HepG2 (cell line): ENCODE measurements at regions not wholly inside any gene's neighbourhood (a gene's known extent, or its start where the extent isn't known, plus 50 kb on each side); places are given as distances from the start of the nearest gene placed in this dataset.
A peak's percentile ranks its signal among the peaks of the same experiment; 100 is the strongest.

Source experiments
- CTCF ChIP-seq: sonication (generic); formaldehyde crosslinking; IDR thresholded peaks from 2 replicates; pipeline ENCODE4 v1.5.0; 2020; ENCODE audit warnings: mild to moderate bottlenecking, missing genetic modification reagents, moderate library complexity
- FOXO1 ChIP-seq: sonication (generic); formaldehyde crosslinking; IDR thresholded peaks from 2 replicates; pipeline ENCODE4 v1.4.0; 2020; ENCODE audit warnings: missing genetic modification reagents
- HIVEP1 ChIP-seq: sonication (generic); formaldehyde crosslinking; IDR thresholded peaks from 2 replicates; pipeline ENCODE4 v1.4.0; 2020; ENCODE audit warnings: mild to moderate bottlenecking, missing genetic modification reagents
- JDP2 ChIP-seq: sonication (generic); formaldehyde crosslinking; IDR thresholded peaks from 2 replicates; pipeline ENCODE4 v1.8.1; 2022; ENCODE audit warnings: missing genetic modification reagents, borderline replicate concordance
- KDM2A ChIP-seq: sonication (generic); formaldehyde crosslinking; IDR thresholded peaks from 2 replicates; pipeline ENCODE4 v1.4.0; 2020; ENCODE audit warnings: low read depth, missing genetic modification reagents, borderline replicate concordance
- MYC ChIP-seq: sonication (generic); formaldehyde crosslinking; IDR thresholded peaks from 2 replicates; pipeline ENCODE4 v1.9.0; 2021; ENCODE audit warnings: missing genetic modification reagents, borderline replicate concordance
- NRL ChIP-seq: sonication (generic); formaldehyde crosslinking; IDR thresholded peaks from 2 replicates; pipeline ENCODE4 v1.5.0; 2020; ENCODE audit warnings: missing genetic modification reagents, mild to moderate bottlenecking, moderate library complexity, borderline replicate concordance
- SMC3 ChIP-seq: IDR thresholded peaks from 2 replicates; pipeline ENCODE4 v1.6.1; 2011; ENCODE audit warnings: low read length, improper control_type of control experiment
- SP5 ChIP-seq: IDR thresholded peaks from 2 replicates; pipeline ENCODE4 v1.6.1; 2016; ENCODE audit warnings: low read depth, borderline replicate concordance
- STAG1 ChIP-seq: sonication (generic); formaldehyde crosslinking; IDR thresholded peaks from 2 replicates; pipeline ENCODE4 v1.4.0; 2020; ENCODE audit warnings: missing genetic modification reagents
- SUZ12 ChIP-seq: fragments of 150-350 bp; IDR thresholded peaks from 2 replicates; pipeline ENCODE4 v1.6.1; 2014; ENCODE audit warnings: low read depth, low read length
- ZMYM4 ChIP-seq: sonication (generic); formaldehyde crosslinking; IDR thresholded peaks from 2 replicates; pipeline ENCODE4 v1.8.1; 2023; ENCODE audit warnings: mild to moderate bottlenecking, missing genetic modification reagents
- ZNF224 ChIP-seq: sonication (generic); formaldehyde crosslinking; IDR thresholded peaks from 2 replicates; pipeline ENCODE4 v1.5.0; 2020; ENCODE audit warnings: mild to moderate bottlenecking, missing genetic modification reagents
- ZNF230 ChIP-seq: sonication (generic); formaldehyde crosslinking; IDR thresholded peaks from 2 replicates; pipeline ENCODE4 v1.4.0; 2020; ENCODE audit warnings: mild to moderate bottlenecking, missing genetic modification reagents
- ZNF317 ChIP-seq: sonication (generic); formaldehyde crosslinking; IDR thresholded peaks from 2 replicates; pipeline ENCODE4 v1.5.0; 2020; ENCODE audit warnings: mild to moderate bottlenecking, missing genetic modification reagents
- ZNF446 ChIP-seq: sonication (generic); formaldehyde crosslinking; IDR thresholded peaks from 2 replicates; pipeline ENCODE4 v1.5.0; 2020; ENCODE audit warnings: mild to moderate bottlenecking, missing genetic modification reagents
- ZNF687 ChIP-seq: sonication (generic); formaldehyde crosslinking; IDR thresholded peaks from 2 replicates; pipeline ENCODE4 v1.5.1; 2020; ENCODE audit warnings: mild to moderate bottlenecking, missing genetic modification reagents, moderate library complexity
- ZNF746 ChIP-seq: sonication (generic); formaldehyde crosslinking; IDR thresholded peaks from 2 replicates; pipeline ENCODE4 v1.8.0; 2022; ENCODE audit warnings: mild to moderate bottlenecking, missing genetic modification reagents
- ZNF891 ChIP-seq: sonication (generic); formaldehyde crosslinking; IDR thresholded peaks from 2 replicates; pipeline ENCODE4 v1.5.0; 2020; ENCODE audit warnings: mild to moderate bottlenecking, missing genetic modification reagents
- ZZZ3 ChIP-seq: sonication (generic); formaldehyde crosslinking; IDR thresholded peaks from 2 replicates; pipeline ENCODE4 v1.4.0; 2020; ENCODE audit warnings: missing genetic modification reagents, mild to moderate bottlenecking, borderline replicate concordance
- TF ChIP-seq, protein P1 (sequence below): conservative IDR thresholded peaks from 2 replicates; pipeline ENCODE4 v1.6.1; 2018; ENCODE audit warnings: missing genetic modification reagents
- TF ChIP-seq, protein P2 (sequence below): sonication (generic); formaldehyde crosslinking; IDR thresholded peaks from 2 replicates; pipeline ENCODE4 v1.4.0; 2020; ENCODE audit warnings: missing genetic modification reagents
- TF ChIP-seq, protein P3 (sequence below): sonication (generic); formaldehyde crosslinking; IDR thresholded peaks from 2 replicates; pipeline ENCODE4 v1.8.1; 2023; ENCODE audit warnings: missing genetic modification reagents, mild to moderate bottlenecking, borderline replicate concordance

DNA sequence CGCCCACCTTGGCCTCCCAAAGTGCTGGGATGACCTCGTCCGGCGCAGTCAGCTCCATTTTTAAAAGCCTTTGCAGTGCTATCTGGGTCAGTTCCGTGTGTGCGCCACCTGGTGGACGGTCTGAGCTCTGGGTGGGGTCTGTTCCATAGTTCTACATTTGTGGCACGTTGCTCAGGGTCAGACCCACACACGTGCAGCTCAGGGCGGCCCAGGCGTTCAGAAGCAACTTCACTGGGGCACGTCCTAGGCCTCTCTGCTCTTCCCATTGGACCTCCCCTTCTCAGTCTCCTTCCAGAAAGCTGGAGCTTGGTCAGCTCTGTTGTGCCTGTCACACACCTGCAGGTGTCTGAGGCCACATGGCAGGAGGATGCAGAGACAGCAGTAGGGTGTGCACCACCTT lies 137.9 kb downstream of the DNAJB6 start (continued):
- peak; percentile 63 for TF ChIP-seq ZNF317 (CRISPR knock-in tag)
- TF ChIP-seq ZMYM4, result no peak
- TF ChIP-seq FOXO1 (CRISPR knock-in tag), result no peak
- TF ChIP-seq HIVEP1 (CRISPR knock-in tag), result no peak
- TF ChIP-seq ZNF891, result peak; percentile 17; the same call in 1 of the 2 replicates
- no peak for TF ChIP-seq JDP2
- peak; percentile 67 for TF ChIP-seq CTCF (CRISPR knock-in tag)
- no peak for TF ChIP-seq SUZ12
- TF ChIP-seq SMC3, result 0 out of 2 replicates have a peak, but pooled peaks have one; percentile 8
- no peak for TF ChIP-seq ZNF746 (CRISPR knock-in tag)
- no peak for TF ChIP-seq ZZZ3 (CRISPR knock-in tag)
- peak; percentile 43; the same call in 1 of the 2 replicates for TF ChIP-seq MYC (CRISPR knock-in tag)
- TF ChIP-seq ZNF224 (CRISPR knock-in tag), result peak; percentile 56; the same call in 1 of the 2 replicates
- peak; percentile 40; the same call in 1 of the 2 replicates for TF ChIP-seq NRL (CRISPR knock-in tag)
- TF ChIP-seq ZNF687 (CRISPR knock-in tag), result peak; percentile 17; the same call in 1 of the 2 replicates
- no peak for TF ChIP-seq ZNF230
- TF ChIP-seq, protein P1, sequence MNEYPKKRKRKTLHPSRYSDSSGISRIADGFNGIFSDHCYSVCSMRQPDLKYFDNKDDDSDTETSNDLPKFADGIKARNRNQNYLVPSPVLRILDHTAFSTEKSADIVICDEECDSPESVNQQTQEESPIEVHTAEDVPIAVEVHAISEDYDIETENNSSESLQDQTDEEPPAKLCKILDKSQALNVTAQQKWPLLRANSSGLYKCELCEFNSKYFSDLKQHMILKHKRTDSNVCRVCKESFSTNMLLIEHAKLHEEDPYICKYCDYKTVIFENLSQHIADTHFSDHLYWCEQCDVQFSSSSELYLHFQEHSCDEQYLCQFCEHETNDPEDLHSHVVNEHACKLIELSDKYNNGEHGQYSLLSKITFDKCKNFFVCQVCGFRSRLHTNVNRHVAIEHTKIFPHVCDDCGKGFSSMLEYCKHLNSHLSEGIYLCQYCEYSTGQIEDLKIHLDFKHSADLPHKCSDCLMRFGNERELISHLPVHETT, result no peak
- TF ChIP-seq, protein P2, sequence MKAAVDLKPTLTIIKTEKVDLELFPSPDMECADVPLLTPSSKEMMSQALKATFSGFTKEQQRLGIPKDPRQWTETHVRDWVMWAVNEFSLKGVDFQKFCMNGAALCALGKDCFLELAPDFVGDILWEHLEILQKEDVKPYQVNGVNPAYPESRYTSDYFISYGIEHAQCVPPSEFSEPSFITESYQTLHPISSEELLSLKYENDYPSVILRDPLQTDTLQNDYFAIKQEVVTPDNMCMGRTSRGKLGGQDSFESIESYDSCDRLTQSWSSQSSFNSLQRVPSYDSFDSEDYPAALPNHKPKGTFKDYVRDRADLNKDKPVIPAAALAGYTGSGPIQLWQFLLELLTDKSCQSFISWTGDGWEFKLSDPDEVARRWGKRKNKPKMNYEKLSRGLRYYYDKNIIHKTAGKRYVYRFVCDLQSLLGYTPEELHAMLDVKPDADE (CRISPR knock-in tag), result no peak
- no peak for TF ChIP-seq ZNF446 (CRISPR knock-in tag)
- TF ChIP-seq SP5 (CRISPR knock-in tag), result no peak
- peak; percentile 39; the same call in 1 of the 2 replicates for TF ChIP-seq KDM2A (CRISPR knock-in tag)
- TF ChIP-seq, protein P3, sequence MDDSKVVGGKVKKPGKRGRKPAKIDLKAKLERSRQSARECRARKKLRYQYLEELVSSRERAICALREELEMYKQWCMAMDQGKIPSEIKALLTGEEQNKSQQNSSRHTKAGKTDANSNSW (CRISPR knock-in tag), result no peak
- peak; percentile 43 for TF ChIP-seq STAG1 (CRISPR knock-in tag)
